HG03108 (cell line): ENCODE measurements at regions not wholly inside any gene's neighbourhood (a gene's known extent, or its start where the extent isn't known, plus 50 kb on each side); places are given as distances from the start of the nearest gene placed in this dataset.

Experiments
- ATAC-seq: cut with Tn5 transposase; IDR thresholded peaks from one replicate; pipeline ENCODE4 v1.9.1; 2021; ENCODE audit warnings: moderate library complexity; ENCODE audit not compliant: unreplicated experiment

DNA sequence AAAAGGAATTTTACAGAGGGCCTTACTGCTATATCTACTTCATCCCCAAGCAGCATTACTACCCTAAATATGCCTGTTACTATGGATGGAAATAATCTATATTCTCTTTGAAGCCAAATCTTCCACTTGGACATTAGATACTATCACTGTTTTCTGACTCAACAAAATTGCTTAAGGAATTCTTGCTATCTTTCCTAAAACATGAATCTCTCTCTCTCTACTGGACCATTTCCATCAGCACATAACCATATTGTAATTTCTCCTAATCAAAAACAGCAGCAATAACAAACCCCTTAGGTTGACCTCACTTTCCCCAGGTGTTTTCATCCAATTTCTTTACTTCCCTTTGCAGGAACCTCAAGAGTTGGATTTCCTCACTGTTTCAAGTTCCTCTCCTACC is 67.9 kb upstream of the BLID start:
- ATAC-seq: no peak

DNA sequence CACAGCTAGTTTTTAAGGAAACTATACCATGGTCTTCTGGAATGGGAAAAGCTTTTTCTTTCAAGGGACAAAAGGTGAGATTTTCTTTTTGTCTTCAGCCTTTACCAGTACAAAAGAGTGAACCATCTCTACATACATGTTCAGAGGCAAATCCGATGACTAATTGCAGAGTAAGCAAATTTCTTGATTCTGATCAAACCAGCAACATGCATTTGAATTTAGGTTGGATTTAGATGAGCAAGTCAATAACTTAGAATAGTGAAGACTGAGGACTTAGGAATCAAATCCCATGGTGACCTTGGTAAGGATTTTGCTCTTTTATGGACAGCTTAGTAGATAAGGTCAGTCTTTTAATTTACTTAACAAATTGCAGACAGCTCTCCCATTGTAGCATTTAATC is 65.9 kb upstream of the BLID start:
- no peak for ATAC-seq

DNA sequence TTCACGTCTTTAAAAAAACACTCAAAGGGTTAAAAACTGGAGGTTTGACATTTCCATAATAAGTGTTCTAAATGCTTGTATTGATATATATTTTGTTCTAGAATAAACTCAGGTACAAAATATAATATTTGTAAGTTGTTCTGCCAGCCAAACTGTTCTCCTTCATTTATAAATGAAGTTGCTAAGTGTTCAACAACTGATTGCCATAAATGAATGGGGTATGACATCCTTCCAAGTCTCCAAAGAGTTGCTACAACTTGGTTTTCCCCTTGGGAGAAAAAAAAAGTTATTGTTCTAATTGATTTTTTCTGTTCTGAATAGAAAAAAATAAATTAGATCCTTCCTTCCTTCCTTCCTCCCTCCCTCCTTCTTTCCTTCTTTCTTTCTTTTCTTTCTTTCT is 65.4 kb upstream of the BLID start:
- ATAC-seq: no peak

DNA sequence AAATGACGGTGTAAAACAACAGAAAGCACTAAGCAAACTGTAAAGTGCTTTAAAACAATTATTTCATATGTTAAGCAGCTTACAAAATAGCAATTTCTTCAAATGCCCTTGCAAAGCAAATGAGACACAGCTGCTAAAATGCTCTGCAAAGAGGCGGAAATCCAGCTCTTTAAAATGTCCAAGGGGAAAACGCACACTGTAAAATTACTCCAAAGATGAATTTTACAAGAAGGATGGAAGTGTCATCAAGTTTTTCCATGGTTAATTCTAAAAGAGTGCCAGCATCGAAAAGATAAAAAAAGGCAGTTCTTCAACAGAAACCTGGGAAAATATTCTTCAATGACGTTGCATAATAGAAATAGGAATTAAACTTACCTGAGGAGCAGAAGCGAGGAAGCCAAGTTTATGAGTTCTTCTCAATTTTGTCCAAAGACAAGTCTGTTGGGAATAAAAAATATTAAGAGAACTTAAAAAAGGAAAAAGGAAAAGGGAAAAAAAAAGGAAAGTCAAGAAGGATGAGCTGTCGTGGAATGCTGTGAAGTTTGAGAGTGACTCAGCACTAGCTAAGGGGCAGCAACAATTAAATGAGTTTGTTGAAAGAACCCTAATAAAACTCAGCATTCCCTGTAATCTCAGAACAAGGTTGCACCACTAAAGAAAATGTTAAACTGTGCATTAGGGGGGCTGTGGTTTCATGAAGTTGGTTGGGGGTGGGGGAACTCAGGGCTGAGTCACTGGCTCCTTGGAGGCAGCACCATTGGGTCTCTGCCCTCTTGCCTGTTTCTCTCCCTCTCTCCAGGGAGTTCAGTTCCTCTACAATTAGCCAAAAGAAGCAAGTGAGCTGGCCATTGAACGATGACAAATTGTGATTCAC is 64.2 kb upstream of the BLID start:
- no peak for ATAC-seq

DNA sequence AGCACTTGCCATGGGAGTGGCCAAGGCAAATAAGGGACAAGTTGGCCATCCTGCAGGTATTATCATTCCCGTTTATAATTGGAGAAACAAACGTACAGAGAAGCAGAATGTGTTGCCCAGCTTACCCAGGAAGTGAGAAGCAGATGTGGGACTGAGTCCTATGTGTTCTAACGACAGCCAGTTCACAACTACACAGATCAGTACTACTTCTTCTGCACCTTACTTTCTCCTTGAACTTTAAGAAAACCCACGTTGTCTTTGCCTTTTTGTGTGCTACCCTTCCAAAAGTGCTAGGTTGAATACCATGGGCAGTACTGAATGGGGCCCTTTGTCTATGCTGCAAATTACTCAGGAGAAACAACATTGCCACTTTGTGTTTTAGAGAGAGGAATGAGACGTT is 62.8 kb upstream of the BLID start:
- ATAC-seq: no peak

DNA sequence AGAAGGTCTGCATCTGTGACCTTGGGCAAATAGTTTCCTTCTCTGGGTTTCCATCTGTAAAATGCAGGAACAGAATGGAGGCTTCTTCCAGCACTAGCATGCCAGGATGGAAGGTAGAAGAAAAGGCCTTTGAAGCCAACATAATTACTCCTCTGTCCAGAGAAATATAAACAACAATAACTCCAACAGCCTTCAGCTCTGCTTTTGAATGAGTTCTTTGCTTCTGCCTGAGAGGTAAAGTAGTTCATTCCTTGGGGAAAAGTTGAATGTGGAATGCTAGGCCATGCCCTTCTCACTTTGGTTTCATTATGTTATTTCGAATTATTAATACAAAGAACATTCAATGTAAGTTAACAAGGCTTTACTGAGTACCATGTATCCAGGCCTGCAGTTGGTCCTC is 61.2 kb upstream of the BLID start:
- ATAC-seq: no peak

DNA sequence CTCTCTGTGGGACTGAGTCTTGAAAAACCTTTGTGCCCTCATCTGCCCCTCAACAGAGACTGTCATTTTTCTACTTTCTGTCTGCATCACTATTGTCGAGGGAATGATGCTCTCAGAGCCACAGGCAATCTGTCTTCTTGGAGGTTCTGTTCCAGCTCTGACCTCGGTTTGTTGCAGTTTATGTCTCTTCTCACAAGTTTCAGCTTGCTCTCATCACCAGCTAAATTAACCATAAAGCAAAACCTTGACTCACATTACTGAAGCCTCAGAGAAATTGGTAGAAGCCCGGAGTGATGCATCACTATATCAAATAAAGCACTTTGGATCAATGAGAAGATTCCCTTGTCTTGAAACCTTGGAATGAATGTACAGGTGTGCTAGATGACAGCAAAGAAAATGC is 60.6 kb upstream of the BLID start:
- ATAC-seq: no peak

DNA sequence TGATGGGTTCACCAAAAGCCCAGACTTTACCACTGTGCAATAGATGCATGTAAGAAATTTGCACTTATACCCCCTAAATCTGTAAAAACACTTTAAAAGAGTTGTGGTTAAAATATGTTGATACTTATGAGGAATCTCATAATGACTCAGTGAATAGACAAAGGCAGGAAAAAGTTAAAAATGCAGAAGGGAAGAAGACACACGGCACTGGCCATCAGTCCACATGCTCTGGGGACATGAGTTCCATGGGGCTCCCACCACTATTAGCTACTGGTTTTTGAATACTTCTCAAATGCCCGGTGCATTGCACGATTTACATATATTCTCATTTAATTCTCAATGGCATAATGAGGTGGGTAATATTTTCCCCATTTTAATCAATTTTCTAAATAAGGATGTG is 59.3 kb upstream of the BLID start:
- no peak for ATAC-seq

DNA sequence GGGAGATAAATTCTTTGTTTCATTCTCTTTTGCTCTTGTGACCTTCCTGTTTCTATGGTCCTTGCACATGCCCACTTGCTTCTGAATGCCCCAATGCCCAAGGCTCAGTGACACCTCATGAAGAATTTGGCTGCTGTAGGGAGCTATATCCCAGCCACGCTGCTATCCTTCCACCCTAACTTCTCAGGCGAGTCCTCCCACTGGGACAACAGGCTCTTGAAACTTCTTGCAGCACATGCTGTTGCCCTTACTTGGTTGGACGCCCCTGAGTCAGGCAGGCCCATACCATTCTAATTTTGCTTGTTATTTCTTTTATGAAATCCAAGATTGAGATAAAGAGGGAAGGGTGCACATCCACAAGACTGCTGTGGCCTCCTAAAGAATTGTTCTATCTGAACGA is 57.6 kb upstream of the BLID start:
- no peak for ATAC-seq

DNA sequence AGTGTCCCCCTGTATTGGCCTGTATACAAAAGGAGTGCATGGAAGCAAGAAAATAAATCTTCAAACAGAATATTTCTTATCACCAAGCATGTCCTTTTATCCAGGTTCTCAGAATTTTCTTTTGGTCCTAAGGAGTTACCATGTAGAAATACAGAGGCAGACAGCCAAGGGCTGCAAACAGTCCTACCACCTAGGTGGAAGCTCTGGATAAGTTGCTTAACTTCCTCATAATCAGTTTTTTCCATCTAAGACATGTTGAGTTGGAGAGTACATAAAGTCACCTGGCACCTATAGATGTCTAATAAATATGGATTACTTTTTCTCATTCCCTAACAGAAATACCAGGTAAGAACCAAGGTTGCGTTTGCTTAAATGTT is 57.0 kb upstream of the BLID start:
- no peak for ATAC-seq

DNA sequence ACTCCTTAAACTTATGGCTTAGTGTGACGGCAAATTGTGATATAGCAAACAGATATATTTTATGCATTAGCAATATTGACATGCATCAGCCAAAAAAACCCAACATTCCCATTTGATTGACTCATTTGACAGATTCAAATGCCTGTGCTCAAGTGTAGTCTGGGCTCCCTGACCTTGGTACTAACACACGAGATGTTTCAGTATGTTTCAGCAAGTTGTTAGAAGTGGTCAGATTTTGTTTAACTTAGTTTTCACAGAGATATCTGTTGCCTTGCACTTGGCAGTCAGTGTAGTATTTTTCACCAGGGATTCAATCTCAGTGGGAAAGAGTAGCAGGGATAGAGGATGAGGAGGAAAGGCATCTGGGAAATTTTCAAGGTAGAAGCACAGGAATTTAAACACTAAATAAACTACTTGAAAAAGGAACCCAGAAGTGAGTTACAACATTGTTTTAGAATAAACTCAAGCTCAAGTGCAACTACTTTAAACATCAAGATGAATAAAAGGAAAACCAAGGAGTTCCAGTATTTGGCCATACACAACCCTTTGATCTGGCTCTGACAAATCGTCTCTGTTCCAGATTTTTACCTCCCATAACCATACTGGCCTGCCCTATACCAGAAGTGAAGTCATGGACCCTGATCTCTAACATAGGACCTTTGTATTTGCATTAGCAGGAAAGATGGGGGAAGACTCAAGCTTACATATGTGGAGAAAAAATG is 56.5 kb upstream of the BLID start:
- no peak for ATAC-seq

DNA sequence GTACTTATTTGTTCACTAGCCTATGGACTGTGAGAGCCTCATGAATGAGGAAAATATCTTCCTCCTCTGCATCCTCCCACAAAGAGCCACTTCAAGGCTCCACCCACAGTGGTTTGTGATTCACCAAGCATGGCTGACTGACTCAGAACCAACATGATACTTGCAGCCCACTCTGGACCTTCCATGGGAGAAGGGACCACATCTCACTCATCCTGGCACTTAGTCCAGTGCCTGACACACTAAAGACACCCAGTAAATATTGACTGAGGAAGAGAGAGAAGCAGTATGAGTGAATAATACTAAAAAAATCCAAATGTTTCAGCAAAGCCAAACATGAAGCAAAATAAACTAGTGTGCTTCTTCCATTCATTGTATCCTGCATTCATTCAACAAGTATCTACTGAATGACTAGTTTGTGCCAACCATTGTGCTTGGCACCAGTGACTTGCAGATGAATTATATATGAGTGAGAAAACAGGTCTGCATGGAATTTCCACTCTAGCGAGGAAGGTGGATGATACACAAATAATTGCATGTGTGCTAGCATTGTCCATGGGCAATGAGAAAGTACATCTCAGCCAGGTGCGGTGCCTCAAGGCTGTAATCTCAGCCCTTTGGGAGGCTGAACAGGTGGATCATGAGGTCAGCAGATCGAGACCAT is 54.9 kb upstream of the BLID start:
- ATAC-seq: no peak

DNA sequence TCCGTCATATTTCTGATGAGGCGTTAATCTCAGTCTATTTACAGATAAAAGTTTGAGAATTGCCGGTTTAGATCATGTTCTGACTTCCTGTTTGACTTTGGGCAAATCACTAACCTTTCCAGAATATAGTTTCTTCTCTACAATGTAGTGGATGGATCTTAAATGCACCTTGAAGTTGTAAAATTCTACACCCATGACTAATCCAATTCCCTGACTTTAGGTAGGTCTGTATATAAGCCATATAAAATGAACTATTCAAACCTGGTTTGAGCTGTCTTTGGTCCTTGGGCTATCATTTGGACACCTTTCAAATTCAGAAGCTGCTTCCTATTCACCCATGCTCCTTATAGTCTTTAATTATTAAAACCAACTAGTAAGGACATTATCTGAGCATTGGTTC is 52.2 kb upstream of the BLID start:
- ATAC-seq: no peak

DNA sequence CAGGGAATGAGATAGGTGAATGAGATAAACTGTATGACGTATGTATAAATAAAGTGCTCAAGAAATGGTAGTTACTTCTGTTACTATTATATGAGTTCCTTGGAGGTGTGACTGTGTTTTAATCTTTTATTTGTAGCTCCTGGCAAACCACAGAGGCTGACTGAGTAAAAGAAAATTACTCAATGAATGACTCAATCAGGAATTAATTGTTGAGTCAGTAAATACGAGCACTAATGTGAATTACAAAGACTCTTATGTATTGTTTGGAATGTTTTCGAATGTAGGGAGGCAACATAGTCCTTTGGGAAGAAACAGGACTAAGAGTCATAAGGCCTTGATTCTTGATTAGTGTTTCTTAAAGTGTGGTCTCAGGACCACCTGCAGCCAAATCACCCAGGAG is 51.1 kb upstream of the BLID start:
- ATAC-seq: no peak

DNA sequence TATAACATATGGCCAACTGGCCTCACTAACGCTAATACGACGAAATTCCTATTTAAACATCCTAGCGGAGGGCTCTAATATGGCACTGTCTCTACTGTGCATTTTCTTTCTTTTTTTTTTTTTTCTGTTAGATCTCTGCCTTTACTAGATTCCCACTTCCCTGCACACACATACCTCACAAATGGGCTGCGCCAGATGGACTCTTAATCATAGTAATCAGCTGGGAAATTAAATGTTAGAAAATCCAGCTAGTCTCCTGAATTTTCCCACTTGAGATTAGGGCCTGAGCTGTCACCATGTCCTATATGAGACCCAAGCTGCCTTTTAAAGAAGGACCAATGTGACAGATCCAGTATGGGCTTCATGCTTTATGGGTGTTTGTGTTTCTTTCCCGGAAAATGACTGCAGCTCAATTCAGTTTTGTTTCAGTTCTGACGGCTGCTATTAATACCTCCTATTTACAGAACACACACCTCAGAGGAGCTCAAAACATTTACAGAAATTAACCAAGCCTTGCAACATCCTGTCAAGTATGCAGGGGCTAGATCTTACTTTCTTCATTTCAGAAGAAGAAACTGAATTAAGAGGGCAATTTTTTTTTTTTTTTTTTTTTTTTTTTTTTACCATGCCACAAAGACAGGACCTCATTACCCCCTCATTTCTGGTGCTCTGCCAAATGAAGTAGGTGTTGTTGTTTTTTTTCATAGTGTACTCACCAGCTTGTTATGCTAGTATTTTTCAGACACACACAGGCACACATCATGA is 49.8 kb upstream of the BLID start:
- ATAC-seq: no peak
